Mammary epithelial cell (primary cell): ENCODE measurements at regions not wholly inside any gene's neighbourhood (a gene's known extent, or its start where the extent isn't known, plus 50 kb on each side); places are given as distances from the start of the nearest gene placed in this dataset.

ENCODE experiments used
- CTCF ChIP-seq, 2 donors: IDR thresholded peaks in 1 of 2; conservative IDR thresholded peaks in 1 of 2; 2 replicates each; pipeline ENCODE4 v1.5.1; 2011 to 2012; ENCODE audit warnings: inconsistent platforms in 2 of 2, low read length in 2 of 2, mild to moderate bottlenecking in 2 of 2, control low read depth in 1 of 2, low read depth in 1 of 2; ENCODE audit not compliant: insufficient read depth in 1 of 2; ENCODE audit errors: extremely low read depth in 1 of 2
- EZH2 ChIP-seq: IDR thresholded peaks from 2 replicates; pipeline ENCODE4 v1.6.1; 2012; ENCODE audit warnings: low read length, inconsistent platforms, borderline replicate concordance

- TF ChIP-seq CTCF (conservative IDR thresholded peaks at IDR 0.05 in 1 of 2, IDR thresholded peaks at IDR 0.05 in 1 of 2; ENCODE audit: extremely low read depth in 1 of 2, insufficient read depth in 1 of 2, low read depth in 1 of 2, low read length in 2 of 2) (no peak), EZH2 (no peak)
These were observed 189.6 kb upstream of the MAN1A1 start for GRCh38 chr6:119539066-119539746.
